GM12865 (cell line): ENCODE measurements at regions not wholly inside any gene's neighbourhood (a gene's known extent, or its start where the extent isn't known, plus 50 kb on each side); places are given as distances from the start of the nearest gene placed in this dataset.
"Not testable (repeated sequence)": the region's sequence is repeated elsewhere in the genome, so short reads cannot be mapped to it uniquely, and the experiment has no call there.

ENCODE experiments used
- DNase-seq: peaks from one replicate; pipeline ENCODE4 v3.0.0; 2010; ENCODE audit warnings: low read depth
- H3K4me3 ChIP-seq: 2 replicates; pipeline ENCODE4 v1.5.1; 2011; ENCODE audit warnings: mild to moderate bottlenecking, low read depth, low read length, control low read depth
- TF ChIP-seq, protein P1 (sequence below): IDR thresholded peaks from 2 replicates; pipeline ENCODE4 v1.5.1; 2011; ENCODE audit warnings: low read length, control low read depth, low read depth, inconsistent platforms; ENCODE audit not compliant: insufficient read depth; ENCODE audit errors: missing control alignments

DNA sequence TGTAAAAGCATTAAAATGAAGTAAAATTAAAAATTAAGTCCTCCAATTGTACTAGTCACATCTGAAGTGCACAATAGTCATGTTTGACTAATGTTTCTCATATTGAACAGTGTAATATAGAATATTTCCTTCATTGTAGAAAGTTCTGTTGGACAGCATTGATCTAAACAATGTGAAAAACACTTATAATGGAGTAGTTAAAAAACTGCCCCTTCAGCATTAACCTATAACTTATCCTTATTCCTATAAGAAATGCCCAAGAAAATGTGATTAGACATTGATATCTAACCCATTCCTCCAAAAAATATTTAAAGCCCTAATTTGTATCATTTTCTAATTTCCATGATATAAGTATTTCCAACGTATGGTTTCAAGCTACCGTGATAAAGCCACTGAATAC is 210.7 kb downstream of the RASSF9 start:
- TF ChIP-seq, protein P1, sequence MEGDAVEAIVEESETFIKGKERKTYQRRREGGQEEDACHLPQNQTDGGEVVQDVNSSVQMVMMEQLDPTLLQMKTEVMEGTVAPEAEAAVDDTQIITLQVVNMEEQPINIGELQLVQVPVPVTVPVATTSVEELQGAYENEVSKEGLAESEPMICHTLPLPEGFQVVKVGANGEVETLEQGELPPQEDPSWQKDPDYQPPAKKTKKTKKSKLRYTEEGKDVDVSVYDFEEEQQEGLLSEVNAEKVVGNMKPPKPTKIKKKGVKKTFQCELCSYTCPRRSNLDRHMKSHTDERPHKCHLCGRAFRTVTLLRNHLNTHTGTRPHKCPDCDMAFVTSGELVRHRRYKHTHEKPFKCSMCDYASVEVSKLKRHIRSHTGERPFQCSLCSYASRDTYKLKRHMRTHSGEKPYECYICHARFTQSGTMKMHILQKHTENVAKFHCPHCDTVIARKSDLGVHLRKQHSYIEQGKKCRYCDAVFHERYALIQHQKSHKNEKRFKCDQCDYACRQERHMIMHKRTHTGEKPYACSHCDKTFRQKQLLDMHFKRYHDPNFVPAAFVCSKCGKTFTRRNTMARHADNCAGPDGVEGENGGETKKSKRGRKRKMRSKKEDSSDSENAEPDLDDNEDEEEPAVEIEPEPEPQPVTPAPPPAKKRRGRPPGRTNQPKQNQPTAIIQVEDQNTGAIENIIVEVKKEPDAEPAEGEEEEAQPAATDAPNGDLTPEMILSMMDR = no peak
- no peak overlapping the region for H3K4me3 ChIP-seq
- DNase-seq = no peak

DNA sequence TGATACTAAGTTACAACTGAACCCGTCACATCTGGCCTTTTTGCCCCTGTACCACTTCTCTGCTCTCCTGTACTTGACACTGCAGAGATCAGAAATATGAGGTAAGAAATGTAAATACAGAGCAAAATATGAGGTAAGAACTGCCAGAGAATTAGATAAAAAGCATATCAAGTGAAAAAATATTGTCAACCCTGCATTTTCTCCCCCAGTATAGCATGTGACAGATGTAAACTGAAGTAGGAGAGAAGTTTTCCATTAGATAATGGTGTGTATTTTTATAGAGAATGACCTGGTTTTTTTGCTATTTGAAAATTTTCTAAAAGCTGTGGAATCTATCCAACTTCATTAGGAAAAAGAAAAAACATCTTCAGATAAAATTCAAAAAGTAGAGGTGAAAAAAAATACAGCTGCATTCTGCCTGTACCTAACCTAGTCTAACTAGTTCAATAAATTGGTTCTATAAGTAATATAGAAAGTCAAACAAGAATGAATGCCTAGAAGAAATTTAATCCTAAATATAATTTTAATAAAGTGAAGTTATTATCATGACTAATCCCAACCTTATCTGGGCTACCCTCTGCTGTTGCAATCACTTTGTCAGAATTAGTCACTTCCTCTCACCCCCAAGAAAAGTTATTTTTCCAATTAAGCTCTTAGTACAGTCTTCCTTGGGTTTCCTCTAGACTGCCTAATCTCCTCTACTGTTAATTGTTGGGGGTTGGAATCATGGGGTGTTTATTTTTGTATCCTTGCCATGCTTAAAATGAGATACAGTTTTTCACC is 210.0 kb downstream of the RASSF9 start:
- no peak overlapping the region for H3K4me3 ChIP-seq
- no peak for DNase-seq
- TF ChIP-seq, protein P1 = no peak

DNA sequence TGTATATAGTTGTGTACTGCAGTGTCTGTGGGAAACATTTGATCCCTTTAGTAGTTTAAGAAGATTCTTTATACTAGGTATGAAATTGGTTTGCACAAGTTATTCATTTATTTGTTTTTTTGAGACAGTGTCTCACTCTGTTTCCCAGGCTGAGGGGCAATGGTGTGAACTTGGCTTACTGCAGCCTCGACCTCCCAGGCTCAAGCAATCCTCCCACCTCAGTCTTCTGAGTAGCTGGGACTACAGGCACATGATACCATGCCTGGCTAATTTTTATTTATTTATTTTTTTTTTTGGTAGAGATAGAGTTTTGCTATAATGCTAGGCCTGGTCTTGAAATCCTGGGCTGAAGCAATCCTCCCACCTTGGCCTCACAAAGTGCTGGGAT is 209.4 kb downstream of the RASSF9 start:
- H3K4me3 ChIP-seq = no peak overlapping the region
- DNase-seq = no peak
- TF ChIP-seq, protein P1 = no peak

DNA sequence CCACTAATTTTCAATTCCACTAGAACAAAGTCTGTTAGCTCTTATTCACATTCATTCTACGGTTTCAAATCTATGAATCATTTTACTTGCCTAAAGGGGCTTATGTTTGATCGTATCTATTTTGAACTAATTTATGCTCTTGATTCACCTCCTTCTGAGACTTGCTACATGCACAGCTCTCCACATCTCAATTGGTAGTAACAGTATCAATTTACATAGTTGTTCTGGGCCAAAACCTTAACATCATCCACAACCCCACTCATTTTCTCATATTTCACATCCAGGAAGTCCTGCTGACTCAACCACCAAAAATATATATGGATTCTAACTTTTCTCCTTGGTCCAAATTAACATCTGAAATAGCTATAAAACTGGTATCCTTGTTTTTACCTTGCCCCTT is 208.6 kb downstream of the RASSF9 start:
- no peak overlapping the region for H3K4me3 ChIP-seq
- DNase-seq = no peak
- TF ChIP-seq, protein P1 = no peak

DNA sequence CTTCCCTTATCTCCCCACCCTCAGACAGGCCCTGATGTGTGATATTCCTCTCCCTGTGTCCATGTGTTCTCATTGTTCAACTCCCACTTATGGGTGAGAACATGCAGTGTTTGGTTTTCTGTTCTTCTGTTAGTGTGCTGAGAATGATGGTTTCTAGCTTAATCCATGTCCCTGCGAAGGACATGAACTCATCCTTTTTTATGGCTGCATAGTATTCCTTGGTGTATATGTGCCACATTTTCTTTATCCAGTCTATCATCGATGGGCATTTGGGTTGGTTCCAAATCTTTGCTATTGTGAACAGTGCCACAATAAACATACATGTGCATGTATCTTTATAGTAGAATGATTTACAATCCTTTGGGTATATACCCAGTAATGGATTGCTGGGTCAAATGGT is 207.6 kb downstream of the RASSF9 start:
- not testable (repeated sequence) for H3K4me3 ChIP-seq, DNase-seq

DNA sequence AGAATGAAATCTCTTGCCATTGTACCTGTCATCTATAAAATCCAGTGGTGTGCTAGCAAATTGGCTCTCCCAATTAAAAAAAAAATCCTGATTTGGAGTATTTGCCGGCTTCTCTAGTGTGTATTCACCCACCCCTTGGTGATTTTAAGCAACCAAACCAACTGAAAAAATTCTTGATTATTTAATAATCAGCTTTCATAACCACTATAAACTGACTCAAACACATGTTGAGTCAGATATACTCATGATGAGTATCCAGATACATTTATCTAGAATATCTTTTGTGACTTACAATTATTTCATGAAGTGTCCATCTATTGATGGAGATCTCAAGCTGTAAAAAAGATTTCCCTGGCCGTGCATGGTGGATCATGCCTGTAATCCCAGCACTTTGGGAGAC is 205.4 kb downstream of the RASSF9 start:
- TF ChIP-seq, protein P1 = no peak
- no peak for DNase-seq
- H3K4me3 ChIP-seq = no peak overlapping the region

DNA sequence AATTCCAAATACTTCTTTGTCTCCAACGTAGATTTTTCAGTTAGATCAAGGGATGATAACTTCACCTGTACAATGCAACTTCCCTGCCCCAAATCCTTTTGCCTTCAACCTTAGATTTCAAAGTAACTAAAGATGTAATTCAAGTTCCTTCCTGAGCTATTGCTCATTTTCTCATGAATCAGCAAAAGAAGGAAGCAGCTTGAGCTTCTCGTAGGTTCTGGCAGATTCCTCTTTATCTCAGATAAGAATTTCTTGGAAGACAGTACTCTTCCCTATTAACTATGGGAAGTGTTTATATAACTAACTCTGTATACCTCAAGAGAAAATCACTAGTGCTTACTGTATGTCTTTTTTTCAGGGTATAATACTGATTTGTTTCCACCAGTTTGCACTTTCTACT is 203.8 kb downstream of the RASSF9 start:
- DNase-seq = no peak
- TF ChIP-seq, protein P1 = no peak

More for the DNA sequence above, 203.8 kb downstream of the RASSF9 start:
- H3K4me3 ChIP-seq = no peak overlapping the region
